GM19452 (cell line): ENCODE measurements at regions not wholly inside any gene's neighbourhood (a gene's known extent, or its start where the extent isn't known, plus 50 kb on each side); places are given as distances from the start of the nearest gene placed in this dataset.
A peak's percentile ranks its signal among the peaks of the same experiment; 100 is the strongest.
"Not testable (repeated sequence)": the region's sequence is repeated elsewhere in the genome, so short reads cannot be mapped to it uniquely, and the experiment has no call there.

Experiments used
- ATAC-seq: cut with Tn5 transposase; IDR thresholded peaks from one replicate; pipeline ENCODE4 v1.9.1; 2021; ENCODE audit not compliant: unreplicated experiment

DNA sequence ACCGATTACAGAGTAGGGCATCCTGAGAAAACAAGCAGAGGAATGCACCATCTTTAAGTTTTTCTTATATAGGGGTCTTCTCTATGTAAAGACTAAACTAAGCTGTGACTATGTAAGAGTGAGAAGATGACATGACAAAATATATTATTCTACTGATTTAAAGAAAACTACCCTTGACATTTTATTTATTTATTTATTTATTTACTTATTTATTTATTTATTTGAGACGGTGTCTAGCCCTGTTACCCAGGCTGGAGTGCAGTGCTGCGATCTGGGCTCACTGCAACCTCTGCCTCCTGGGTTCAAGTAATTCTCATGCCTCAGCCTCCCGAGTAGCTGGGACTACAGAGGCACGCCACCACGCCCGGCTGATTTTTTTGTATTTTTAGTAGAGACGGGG, 320.4 kb upstream of the SASH1 start:
- ATAC-seq: not testable (repeated sequence)

DNA sequence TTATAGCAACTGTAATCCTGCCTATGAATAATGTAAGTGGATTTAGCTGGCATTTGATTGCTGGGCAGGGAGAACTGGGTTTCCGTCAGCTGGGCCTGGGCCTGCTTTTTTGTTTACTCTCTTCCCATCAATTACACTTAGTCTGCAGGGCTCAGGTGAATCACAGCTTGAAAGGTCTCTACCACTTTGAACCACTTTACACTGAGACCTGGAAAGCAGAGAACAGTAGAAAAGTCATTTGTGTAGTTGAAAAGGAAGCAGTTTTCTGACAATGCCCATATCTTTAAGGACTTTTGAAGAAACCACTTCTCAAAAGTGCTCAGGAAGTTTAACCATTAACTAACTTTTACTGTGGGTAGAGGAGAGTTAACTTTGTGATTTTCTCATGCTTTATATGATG, 315.4 kb upstream of the SASH1 start:
- ATAC-seq: no peak

DNA sequence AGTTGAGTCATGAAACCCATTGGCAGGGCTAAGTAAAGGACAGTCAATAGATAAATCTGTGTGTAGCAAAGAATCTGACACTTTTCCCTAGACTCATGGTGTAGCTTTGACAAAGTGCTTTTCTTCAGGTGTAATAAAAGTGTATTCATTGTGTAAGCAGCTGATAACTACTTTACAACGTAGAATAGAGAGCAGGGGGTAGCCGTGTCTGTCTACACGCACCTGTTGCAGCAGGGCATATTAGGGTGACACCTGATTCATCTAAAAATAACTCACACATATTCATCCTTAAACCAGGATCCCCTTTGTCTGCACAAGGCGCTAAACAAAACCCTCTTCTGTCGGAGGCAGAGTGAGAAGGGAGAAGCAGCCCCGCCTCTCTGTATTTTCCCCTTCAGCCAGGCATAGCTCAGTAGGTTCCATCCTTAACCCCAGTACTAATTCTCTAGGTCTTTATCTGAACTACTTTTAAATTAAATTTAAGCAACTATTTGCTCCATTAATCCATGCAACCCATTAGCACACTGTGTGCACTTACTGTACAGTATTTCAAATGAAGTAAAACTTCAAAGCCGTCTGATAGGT, 306.7 kb upstream of the SASH1 start:
- ATAC-seq: no peak

DNA sequence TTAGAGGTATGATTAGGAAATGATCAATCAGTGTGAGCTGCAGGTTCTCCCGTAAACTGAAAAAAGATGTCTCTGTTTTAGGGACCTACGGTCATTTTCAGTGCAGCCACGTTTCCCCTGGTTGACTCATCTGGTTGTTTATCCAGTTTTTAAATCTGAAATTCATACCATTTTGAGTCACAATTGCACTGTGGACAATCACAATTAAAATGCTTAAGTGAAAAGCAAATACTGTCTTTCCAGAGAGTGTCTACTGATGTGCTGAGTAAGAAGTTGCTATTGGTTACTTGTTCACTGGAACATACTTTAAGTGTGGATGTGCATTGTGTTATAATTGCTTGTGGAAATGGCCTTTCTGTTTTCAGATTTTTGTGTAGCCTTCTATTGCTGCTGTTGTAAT, 305.1 kb upstream of the SASH1 start:
- no peak for ATAC-seq

DNA sequence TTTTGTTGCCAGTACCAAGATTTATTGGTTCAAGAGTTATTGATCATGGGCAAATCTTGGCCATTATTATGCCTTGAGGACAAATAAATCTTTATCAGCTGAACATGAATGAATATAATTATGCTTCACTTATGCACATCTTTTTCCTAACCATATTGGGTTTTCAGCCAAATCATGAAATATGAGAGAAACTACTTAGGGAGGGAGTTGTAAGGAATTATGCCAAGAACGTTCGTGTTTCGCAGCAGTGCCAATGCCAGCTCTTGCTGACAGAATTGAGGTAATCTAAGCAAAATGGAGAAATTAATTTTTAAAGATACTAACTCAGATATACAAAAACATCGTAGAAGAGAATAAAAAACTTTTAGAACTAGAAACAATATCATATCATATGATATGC, 301.1 kb upstream of the SASH1 start:
- ATAC-seq: no peak

DNA sequence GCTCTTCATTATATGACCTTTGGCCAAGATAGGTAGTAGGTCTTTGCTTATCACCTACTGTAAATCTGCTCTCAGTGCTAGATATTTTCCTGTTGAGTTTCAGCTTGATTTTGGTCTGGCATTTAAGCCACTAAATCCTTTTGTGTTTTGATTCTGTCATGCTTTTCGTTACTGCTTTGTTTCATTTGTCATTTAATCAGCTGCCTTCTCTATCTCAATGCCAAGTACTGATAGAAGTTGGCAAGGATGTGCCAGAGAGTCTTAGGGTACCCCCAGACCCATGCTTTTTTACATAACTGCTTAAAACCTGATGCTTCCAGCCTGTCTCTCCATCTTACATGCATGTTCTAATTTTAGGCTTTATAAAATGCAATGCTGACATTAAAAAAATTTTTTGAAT, 300.1 kb upstream of the SASH1 start:
- no peak for ATAC-seq

DNA sequence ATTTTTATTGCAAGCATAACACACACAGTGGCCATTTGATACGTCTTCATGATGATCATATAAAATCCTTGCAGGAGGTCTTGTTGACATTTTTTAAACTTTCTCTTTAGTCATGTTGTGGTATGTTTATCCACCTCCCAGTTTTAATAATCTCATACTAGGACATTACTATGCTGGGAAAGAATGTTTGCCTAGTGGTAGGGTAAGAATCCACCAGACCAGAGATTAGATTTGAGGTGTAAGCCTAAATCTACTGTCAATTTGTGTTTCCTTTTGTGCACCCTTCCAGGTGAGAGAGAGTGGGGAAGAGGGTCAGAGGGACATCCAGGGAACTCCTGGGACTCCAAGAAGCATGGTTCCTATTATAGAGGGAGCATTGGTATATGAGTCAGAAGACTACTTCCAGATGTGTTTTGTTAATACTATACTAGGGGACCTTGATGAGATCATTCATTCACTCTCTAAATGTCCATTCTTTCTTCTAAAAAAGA, 298.3 kb upstream of the SASH1 start:
- no peak for ATAC-seq

DNA sequence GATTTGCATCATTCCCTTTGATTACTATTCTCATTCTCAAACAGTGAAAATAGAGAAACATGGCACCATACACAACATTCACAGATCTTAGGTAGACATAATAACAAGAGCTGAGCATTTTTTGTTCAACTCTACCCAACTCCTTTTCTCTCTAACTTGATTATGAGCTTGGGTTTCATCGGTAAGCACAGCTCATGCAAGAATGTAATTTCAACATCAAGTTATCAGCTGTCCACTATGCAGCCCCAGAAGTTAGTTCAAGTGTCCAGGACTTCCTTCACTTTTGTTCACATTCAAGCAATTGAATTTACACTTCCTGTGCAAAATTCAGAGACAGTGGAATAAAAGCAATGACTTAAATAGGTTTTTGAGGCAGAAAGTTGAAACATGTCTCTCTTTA, 297.7 kb upstream of the SASH1 start:
- no peak for ATAC-seq

DNA sequence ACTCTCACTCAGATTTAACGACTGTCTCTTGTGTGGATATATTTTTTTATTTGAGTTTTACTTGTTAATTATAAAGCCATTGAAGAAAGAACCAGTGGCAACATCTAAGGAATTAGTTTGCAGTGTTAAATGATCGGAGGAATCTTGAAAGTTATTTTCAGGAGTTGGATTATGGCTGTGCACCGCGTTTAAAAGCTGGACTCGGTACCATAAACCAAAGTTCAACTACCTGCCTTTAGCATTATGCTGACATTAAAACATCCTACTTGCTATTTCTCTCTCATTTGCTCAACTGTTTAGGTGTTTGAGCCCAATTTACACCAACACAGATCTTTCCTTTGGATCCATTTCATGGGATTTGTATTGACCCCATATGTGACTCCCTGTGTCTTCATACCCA, 289.4 kb upstream of the SASH1 start:
- no peak for ATAC-seq

DNA sequence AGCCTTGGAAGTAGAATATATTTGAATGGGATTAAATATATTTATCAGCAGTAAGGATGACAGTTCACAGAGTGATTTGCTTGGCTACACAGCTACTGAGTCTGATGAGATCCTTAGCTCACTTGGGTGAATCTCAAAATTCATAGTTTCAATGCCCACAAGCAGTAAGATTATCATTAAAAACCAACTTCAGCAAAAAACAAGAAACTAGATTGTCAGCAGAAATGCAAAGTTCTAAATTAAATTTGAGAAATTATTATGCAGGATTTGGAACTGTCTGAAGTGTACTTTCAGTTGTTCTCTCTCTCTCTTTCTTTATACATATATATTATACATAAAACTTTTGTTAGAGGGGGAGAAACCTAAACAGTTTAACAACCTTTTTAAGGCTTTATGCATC, 288.8 kb upstream of the SASH1 start:
- no peak for ATAC-seq

DNA sequence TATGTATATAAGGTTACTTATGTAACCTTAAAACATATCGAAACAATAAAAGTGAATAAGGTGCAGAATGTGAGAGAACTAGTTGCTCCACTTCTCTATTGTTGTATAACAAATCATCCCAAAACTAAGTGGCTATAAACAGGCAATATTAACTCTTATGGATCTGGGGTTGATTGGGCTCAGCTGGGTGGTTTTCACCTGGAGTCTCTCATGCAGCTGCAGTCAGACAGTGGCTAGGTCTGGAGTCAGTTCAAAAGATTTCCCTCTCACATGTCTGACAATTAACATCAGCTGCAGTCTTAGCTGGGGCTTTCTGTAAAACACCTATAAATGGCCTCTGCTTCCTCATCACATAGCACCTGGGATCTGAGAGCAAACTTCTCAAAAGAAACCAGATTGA, 288.4 kb upstream of the SASH1 start:
- no peak for ATAC-seq

DNA sequence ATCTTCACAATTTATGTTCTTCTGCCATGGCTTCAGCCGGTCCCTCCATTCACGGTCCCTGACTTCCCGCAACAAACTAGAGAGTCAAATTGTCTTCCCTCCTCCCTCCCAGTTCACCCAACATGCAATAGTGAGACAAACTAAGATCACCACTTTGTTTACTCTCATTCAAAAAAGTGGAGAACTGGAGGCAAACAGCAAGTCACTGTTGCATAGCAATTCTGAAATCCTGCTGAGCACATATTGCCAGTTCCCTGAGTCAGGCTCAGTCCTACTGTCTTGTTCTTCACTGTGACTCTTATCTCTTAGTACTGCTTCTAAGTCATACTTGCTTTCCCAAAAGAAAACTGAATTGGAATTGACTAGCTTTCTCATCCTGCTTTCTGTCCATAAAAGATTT, 287.2 kb upstream of the SASH1 start:
- ATAC-seq: no peak

DNA sequence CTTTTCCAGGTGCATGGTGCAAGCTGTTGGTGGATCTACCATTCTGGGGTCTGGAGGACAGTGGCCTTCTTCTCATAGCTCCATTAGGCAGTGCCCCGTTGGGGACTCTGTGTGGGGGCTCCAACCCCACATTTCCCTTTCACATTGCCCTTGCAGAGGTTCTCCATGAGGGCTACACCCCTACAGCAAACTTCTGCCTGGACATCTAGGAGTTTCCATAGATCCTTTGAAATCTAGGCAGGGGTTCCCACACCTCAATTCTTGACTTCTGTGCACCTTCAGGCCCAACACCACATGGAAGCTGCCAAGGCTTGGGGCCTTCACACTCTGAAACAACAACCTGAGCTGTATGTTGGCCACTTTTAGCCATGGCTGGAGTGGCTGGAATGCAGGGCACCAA, 282.8 kb upstream of the SASH1 start:
- ATAC-seq: no peak

DNA sequence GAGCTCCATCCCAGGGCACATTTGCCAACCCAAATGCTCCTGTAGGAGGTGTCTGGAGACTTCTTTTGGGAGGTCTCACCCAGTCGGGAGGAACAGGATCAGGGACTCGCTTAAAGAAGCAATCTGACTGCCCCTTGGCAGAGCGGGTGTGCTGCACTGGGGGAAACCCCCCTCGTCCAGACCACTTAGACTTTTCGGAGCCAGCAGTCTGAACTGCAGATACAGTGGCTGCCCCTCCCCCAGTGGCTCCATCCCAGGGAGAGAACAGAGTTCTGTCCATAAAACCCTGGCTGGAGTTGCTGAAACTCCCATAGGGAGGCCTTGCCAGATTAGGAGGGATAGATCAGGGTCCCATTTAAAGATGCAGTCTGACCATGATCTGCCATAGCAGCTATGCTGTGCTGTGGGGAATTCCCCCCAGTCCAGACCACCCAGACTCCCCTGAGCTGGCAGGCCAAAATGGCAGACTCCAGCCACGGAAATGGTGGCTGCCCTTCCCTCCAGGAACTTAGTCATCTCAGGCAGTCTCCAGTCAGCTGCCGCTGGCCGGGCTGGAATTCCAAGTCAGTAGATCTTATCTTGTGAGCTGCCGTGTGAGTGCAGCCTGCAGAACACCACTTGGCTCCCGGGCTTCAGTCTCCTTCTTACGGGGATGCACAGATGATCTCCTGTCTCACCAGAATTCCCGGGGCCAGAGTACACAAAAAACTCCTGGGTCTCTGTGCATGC, 278.1 kb upstream of the SASH1 start:
- no peak for ATAC-seq

DNA sequence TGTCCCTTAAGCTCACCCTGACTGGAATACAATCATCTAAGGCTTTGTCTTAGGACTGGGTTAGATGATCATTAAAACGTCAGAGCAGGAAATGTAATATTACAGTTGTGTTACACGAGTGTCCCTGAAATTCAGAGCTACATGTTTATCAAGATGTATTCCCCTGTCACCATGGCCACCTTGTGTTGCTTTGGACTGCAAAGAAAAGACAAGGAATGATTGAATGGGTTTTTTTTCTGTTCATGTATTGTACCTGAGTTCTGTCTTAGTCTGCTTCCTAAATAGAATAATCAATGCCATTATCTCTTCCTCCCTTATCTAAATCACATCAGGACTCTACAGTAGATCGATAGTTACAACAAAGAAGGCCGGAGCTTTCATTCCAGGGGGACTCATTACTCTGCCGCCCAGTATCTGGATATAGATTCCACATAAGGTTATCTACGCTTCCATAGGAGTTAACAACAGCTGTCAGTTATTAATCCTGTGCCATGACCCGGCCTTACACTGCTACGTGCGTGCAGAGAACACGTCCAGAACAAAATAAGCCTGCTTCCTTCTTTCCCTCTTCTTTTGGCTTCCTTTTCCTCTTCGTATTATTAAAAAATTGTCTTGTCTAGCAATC, 274.1 kb upstream of the SASH1 start:
- ATAC-seq: no peak

DNA sequence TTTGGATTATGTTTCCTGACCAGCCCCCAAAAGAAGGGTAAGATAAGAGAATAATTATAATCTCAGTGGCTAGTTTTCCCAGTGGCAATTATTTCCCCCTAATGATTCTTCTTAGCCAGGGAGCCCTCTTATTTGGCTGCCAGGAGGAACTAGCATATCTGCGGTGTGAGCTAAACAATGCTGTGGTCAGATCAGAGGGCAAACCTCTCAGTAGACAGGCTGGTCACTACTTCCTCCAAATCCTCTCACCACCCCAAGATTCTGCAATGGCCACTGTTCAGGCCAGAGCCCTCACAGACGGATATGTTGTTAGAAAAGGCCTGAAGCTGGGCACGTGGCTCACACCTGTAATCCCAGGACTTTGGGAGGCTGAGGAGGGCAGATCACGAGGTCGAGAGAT, 273.4 kb upstream of the SASH1 start:
- no peak for ATAC-seq

DNA sequence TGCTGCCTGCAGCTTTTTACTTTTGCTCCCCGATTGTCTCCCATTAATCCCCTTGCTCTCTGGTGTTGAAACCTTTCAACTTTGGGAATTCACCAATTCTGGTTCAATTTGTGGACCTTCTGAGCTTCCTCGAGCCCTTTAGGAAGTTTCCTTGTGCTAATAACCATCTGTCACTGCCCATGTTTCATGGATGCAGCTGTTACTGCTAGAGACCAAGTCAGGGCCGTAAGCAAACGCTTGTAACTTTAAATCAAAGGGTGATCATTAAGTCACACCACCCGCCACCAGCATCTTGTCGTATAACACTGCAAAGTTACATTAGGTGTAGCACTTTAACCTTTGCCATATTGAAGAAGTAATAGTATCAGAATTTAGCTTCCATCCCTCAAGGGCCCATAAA, 268.3 kb upstream of the SASH1 start:
- ATAC-seq: no peak

DNA sequence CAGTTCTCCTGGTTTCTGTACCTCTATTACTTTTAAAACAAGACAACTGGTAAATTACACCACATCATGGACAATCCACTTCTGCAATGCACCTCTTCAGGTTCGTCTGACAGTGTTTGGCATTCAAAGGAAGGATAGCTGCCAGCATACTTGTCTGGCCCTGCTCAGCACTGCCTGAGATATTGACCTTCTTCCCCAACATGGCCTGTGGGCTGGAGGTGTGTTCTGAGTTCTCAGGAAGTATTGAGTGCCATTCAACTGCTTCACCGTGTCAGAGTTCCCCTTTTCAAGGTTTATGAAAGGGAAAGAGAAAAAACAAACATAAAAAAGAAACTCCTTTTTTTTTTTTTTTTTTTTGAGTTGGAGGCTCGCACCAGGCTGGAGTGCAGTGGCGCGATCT, 267.9 kb upstream of the SASH1 start:
- peak; percentile 85 for ATAC-seq

DNA sequence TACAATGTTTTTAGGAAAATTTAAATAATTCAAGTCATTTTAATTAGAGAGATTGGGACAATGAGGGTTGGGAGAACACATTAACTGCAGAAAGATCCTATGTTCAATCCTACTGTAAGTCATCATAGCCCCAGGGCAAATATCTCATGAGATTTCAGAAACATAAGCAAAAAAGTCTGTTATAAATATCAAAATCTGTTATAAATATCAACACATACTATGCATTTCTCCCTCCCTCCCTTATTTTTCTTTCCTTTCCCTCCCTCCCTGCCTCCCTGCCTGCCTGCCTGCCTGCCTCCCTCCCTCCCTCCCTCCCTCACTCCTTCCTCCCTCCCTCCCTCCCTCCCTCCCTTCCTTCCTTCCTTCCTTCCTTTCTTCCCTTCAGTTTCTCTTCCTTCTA, 267.3 kb upstream of the SASH1 start:
- no peak for ATAC-seq

DNA sequence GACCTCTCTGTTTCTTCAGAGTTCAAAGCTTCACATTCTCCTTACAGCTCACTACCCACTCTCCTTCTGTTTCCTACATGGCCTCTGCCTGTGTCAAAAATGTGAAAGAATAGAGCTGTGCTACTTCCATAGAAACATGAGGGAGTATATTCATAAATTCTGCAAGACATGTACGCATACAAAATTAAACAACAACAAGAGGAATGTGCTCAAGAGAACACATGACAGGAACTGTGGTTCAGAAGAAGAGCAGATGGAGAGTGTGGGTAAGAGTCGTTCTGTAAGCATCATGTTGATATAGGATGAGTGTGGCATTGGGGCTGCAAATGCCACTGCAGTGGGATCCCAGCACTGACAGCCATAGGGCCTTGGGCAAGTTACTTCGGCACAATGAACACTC, 266.6 kb upstream of the SASH1 start:
- ATAC-seq: no peak

DNA sequence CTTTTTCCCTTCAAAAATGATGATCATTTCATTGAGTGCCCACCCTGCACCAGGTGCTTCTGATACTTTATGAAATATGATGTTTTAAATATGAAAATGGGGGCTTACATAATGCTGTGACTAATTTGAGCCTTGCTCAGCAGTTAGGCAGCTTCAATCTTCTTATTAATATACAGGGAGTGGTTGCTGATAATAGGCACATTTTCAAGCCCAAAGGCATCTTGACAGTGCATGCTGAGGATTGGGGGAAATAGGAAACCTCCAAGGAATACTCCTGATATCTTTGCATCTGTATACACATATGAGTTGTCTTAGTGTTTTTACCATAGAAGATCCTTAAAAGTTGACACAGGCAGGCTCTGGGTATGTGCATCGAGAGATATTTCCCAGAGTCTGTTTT, 262.3 kb upstream of the SASH1 start:
- ATAC-seq: no peak

DNA sequence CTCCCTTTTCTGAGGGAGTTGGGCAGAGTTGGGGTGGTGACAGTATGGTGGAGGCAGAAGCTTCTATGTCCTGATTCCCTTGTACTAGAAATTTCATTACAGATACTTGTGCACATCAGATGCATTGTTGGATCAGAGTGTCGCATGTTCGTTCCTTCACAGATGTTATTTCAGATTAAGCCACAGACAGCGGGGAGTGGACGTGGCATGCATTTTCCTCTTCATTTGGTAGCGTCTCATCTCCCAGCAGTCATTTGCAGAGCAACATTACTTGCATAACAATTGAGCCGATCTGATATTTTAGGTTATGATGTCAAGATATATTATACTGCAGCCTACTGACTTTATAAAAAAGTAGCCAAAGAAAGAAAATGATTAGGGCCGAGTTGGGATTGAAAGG, 261.6 kb upstream of the SASH1 start:
- ATAC-seq: no peak

DNA sequence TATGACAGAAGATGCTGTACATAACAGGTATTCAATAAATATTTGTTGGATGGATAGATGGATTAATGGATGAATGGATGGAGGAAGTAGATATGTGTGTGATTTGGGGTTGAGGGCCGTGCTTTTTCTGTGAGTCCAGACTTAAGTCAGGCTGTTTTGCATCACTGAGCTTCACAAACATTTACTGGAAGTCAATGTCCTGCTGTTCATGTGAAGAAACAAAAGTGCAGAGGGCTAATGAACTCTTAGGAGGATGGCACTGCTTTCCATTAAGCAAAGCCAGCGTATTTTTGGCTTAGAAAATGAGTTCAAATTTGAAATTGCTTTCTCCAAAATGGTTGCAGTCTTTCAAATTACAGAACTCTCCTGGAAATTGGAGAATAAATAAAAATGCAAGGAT, 260.6 kb upstream of the SASH1 start:
- ATAC-seq: no peak
